Neural progenitor cell (in vitro differentiated cells): ENCODE measurements at regions not wholly inside any gene's neighbourhood (a gene's known extent, or its start where the extent isn't known, plus 50 kb on each side); places are given as distances from the start of the nearest gene placed in this dataset.

Experiments
- DNase-seq: peaks from one replicate; pipeline ENCODE4 v3.0.0-alpha.2; 2016; ENCODE audit warnings: low spot score
- H2AFZ ChIP-seq: fragments of 200-600 bp; sonication (generic); replicated peaks from 2 replicates; pipeline ENCODE4 v1.6.1; 2016; ENCODE audit warnings: antibody characterized with exemption
- H3F3A ChIP-seq: fragments of 200-600 bp; sonication (generic); 2 replicates; pipeline ENCODE4 v1.6.1; 2016; ENCODE audit warnings: antibody characterized with exemption, low read depth
- H3K27ac ChIP-seq: fragments of 200-600 bp; sonication (generic); 2 replicates; pipeline ENCODE4 v1.5.1; 2016; ENCODE audit warnings: mild to moderate bottlenecking
- H3K27me3 ChIP-seq: fragments of 200-600 bp; sonication (generic); 2 replicates; pipeline ENCODE4 v1.6.1; 2016; ENCODE audit warnings: mild to moderate bottlenecking, moderate library complexity
- H3K36me3 ChIP-seq: fragments of 200-600 bp; sonication (generic); 2 replicates; pipeline ENCODE4 v1.5.1; 2016
- H3K4me1 ChIP-seq: fragments of 200-600 bp; sonication (generic); 2 replicates; pipeline ENCODE4 v1.6.1; 2016; ENCODE audit warnings: mixed run types
- H3K4me2 ChIP-seq: fragments of 200-600 bp; sonication (generic); 2 replicates; pipeline ENCODE4 v1.6.1; 2016
- H3K4me3 ChIP-seq: fragments of 200-600 bp; sonication (generic); 2 replicates; pipeline ENCODE4 v1.5.1; 2016
- H3K79me2 ChIP-seq: fragments of 200-600 bp; sonication (generic); 2 replicates; pipeline ENCODE4 v1.6.1; 2016; ENCODE audit warnings: low read depth
- H3K9ac ChIP-seq: fragments of 200-600 bp; sonication (generic); 2 replicates; pipeline ENCODE4 v1.6.1; 2016
- H3K9me3 ChIP-seq: fragments of 200-600 bp; sonication (generic); 2 replicates; pipeline ENCODE4 v1.5.1; 2016; ENCODE audit warnings: low read depth
- H4K20me1 ChIP-seq: fragments of 200-600 bp; sonication (generic); 2 replicates; pipeline ENCODE4 v1.6.1; 2016; ENCODE audit warnings: low read depth
- H3K27ac Mint-ChIP-seq: 3 replicates; pipeline ENCODE4 v1.8.0; 2021; ENCODE audit warnings: mixed read lengths
- H3K27me3 Mint-ChIP-seq: 2 replicates; pipeline ENCODE4 v1.8.0; 2022; ENCODE audit warnings: low read depth, mild to moderate bottlenecking, inconsistent platforms, moderate library complexity, mixed read lengths; ENCODE audit not compliant: insufficient read depth
- H3K36me3 Mint-ChIP-seq: 3 replicates; pipeline ENCODE4 v1.8.0; 2021; ENCODE audit warnings: mixed read lengths
- H3K4me1 Mint-ChIP-seq: 3 replicates; pipeline ENCODE4 v1.8.0; 2021; ENCODE audit warnings: mixed read lengths
- H3K4me3 Mint-ChIP-seq: 3 replicates; pipeline ENCODE4 v1.8.0; 2021; ENCODE audit warnings: mild to moderate bottlenecking, moderate library complexity, mixed read lengths
- H3K9me3 Mint-ChIP-seq: 3 replicates; pipeline ENCODE4 v1.8.0; 2020; ENCODE audit warnings: mixed read lengths
- EZH2 ChIP-seq: fragments of 200-600 bp; sonication (generic); IDR thresholded peaks from 2 replicates; pipeline ENCODE4 v1.6.1; 2017; ENCODE audit warnings: antibody characterized with exemption, mild to moderate bottlenecking, moderate library complexity
- EZH2phosphoT487 ChIP-seq: fragments of 200-600 bp; sonication (generic); IDR thresholded peaks from 2 replicates; pipeline ENCODE4 v1.6.1; 2017; ENCODE audit warnings: antibody characterized with exemption
- TF ChIP-seq, protein P1 (sequence below): fragments of 200-600 bp; sonication (generic); IDR thresholded peaks from 2 replicates; pipeline ENCODE4 v1.5.1; 2017; ENCODE audit warnings: antibody characterized with exemption, mild to moderate bottlenecking

DNA sequence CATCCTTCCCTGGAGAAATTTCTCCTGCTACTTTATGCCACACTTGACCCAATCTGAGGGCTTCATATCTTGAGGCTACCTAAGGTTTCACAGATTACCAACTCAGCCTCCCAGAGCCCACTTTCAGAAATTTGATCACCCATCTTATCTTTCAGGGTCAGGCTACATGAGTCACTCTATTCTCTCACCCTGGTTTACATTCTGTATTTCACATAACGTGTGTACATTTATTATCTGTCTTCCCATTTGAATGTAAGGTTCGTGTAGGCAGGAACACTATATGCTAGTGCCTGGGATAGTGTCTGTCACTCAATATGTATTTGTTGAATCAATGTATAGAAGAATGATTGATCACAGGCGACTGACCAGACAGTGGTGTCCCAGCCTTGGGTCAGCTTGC lies 124.8 kb downstream of the UBE2U start:
- TF ChIP-seq, protein P1, sequence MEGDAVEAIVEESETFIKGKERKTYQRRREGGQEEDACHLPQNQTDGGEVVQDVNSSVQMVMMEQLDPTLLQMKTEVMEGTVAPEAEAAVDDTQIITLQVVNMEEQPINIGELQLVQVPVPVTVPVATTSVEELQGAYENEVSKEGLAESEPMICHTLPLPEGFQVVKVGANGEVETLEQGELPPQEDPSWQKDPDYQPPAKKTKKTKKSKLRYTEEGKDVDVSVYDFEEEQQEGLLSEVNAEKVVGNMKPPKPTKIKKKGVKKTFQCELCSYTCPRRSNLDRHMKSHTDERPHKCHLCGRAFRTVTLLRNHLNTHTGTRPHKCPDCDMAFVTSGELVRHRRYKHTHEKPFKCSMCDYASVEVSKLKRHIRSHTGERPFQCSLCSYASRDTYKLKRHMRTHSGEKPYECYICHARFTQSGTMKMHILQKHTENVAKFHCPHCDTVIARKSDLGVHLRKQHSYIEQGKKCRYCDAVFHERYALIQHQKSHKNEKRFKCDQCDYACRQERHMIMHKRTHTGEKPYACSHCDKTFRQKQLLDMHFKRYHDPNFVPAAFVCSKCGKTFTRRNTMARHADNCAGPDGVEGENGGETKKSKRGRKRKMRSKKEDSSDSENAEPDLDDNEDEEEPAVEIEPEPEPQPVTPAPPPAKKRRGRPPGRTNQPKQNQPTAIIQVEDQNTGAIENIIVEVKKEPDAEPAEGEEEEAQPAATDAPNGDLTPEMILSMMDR = no peak
- TF ChIP-seq EZH2 = no peak
- TF ChIP-seq EZH2phosphoT487 = no peak
- H3K9me3 Mint-ChIP-seq = no peaks in the 10 kb centered on the region
- no peak overlapping the region for H3K27ac Mint-ChIP-seq
- Histone ChIP-seq H3K9me3 (no peaks in the 10 kb centered on the region), H3K79me2 (no peaks in the 10 kb centered on the region), H3F3A (no peaks in the 10 kb centered on the region), H3K4me1 (no peaks in the 10 kb centered on the region), H3K36me3 (no peaks in the 10 kb centered on the region), H3K27me3 (no peaks in the 10 kb centered on the region), H3K4me3 (no peak overlapping the region), H4K20me1 (no peaks in the 10 kb centered on the region), H3K9ac (no peak overlapping the region), H3K4me2 (no peak overlapping the region), H3K27ac (no peak overlapping the region), H2AFZ (no peak overlapping the region)
- H3K27me3 Mint-ChIP-seq = peaks cover 2% of the 10 kb centered on the region
- DNase-seq = no peak
- no peaks in the 10 kb centered on the region for H3K4me1 Mint-ChIP-seq
- no peaks in the 10 kb centered on the region for H3K36me3 Mint-ChIP-seq
- no peak overlapping the region for H3K4me3 Mint-ChIP-seq

DNA sequence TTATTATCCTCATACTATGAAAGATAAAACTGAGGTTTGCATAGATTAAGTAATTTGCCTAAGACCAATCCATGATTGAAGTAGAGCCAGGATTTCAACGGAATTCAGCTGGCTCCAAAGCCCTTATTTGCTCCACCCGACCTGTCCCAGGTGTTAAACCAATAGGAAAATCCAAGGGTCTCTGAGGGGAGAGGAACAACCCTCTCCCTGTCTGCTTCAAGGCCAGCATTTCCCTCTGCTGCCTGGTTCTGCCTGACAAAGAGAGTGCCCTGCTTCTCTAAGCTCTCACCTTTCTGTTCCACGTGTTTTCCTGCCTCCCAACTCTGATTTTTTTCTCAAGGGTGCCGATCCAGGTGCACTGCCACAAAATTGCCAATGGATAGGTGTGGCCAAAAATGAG lies 127.4 kb downstream of the UBE2U start:
- Histone ChIP-seq H3K27ac (no peak overlapping the region), H3K9ac (no peak overlapping the region), H3K36me3 (no peaks in the 10 kb centered on the region), H3K79me2 (no peaks in the 10 kb centered on the region), H3K4me1 (peaks cover 8% of the 10 kb centered on the region), H3K4me2 (no peak overlapping the region), H3F3A (no peaks in the 10 kb centered on the region), H2AFZ (no peak overlapping the region), H3K4me3 (no peak overlapping the region), H3K9me3 (no peaks in the 10 kb centered on the region), H3K27me3 (no peaks in the 10 kb centered on the region), H4K20me1 (no peaks in the 10 kb centered on the region)
- no peaks in the 10 kb centered on the region for H3K4me1 Mint-ChIP-seq
- H3K36me3 Mint-ChIP-seq = no peaks in the 10 kb centered on the region
- TF ChIP-seq EZH2 (no peak), EZH2phosphoT487 (no peak)
- TF ChIP-seq, protein P1 = no peak
- peaks cover 3% of the 10 kb centered on the region for H3K27me3 Mint-ChIP-seq
- H3K4me3 Mint-ChIP-seq = no peak overlapping the region
- H3K9me3 Mint-ChIP-seq = no peaks in the 10 kb centered on the region
- no peak overlapping the region for H3K27ac Mint-ChIP-seq
- DNase-seq = no peak

DNA sequence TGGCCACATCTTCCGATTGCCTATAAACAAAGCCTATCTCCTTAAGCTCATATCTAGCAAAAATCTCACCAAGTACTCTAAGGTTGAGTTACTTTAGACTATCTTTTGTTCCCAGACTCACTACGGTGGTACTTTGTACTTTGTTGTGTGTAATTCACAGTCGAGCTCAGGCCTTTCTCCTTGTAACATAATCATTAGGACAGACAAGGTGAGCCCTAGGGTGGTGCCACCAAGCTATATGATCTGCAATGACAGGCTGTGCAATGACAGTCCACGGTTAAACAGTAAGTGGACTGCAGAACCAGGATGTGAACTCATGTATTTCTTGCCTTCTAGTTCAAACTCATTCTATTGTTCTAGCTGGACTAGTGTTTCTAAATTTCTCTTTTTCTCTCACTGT lies 132.2 kb downstream of the UBE2U start:
- peaks cover 6% of the 10 kb centered on the region for H3K27me3 Mint-ChIP-seq
- H3K27me3 ChIP-seq = no peaks in the 10 kb centered on the region
- H3K36me3 ChIP-seq = no peaks in the 10 kb centered on the region
- TF ChIP-seq EZH2 (no peak), EZH2phosphoT487 (no peak)
- no peak overlapping the region for H3K27ac ChIP-seq
- peaks cover 8% of the 10 kb centered on the region for H3K4me1 ChIP-seq
- no peak overlapping the region for H3K9ac ChIP-seq
- H3K79me2 ChIP-seq = no peaks in the 10 kb centered on the region
- no peak overlapping the region for H3K4me3 Mint-ChIP-seq
- H4K20me1 ChIP-seq = no peaks in the 10 kb centered on the region
- no peaks in the 10 kb centered on the region for H3K9me3 Mint-ChIP-seq
- no peak overlapping the region for H3K4me3 ChIP-seq
- H3K36me3 Mint-ChIP-seq = no peaks in the 10 kb centered on the region
- H3K4me1 Mint-ChIP-seq = peaks cover 2% of the 10 kb centered on the region
- H3F3A ChIP-seq = no peaks in the 10 kb centered on the region
- DNase-seq = no peak
- H3K27ac Mint-ChIP-seq = no peak overlapping the region
- H2AFZ ChIP-seq = no peak overlapping the region
- no peak overlapping the region for H3K4me2 ChIP-seq
- no peaks in the 10 kb centered on the region for H3K9me3 ChIP-seq

DNA sequence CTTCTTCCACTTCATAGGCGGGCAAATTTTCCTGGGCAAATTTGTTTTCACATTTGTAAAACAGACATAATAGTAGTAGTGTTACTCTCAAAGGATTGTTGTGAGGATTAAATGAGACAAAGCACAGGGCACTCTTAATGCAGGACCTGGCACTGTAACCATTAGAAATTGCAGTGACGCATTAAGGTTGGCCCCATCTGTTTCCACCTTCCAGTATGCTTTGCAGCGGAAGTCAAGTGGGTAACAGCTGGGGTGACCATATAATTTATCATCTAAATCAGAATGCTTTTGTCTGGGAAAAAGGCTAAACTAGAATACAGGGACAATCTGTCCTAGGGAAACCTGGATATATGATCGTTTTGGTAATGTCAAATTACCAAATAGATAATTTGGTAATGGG lies 132.5 kb upstream of the CACHD1 start:
- Mint-ChIP-seq H3K4me3 (no peak overlapping the region), H3K9me3 (no peaks in the 10 kb centered on the region), H3K27ac (no peak overlapping the region), H3K27me3 (peaks cover 6% of the 10 kb centered on the region), H3K4me1 (peaks cover 2% of the 10 kb centered on the region), H3K36me3 (no peaks in the 10 kb centered on the region)
- H3K36me3 ChIP-seq = no peaks in the 10 kb centered on the region
- no peak for DNase-seq
- H3K4me3 ChIP-seq = no peak overlapping the region
- H3K79me2 ChIP-seq = no peaks in the 10 kb centered on the region
- no peaks in the 10 kb centered on the region for H3K9me3 ChIP-seq
- no peak overlapping the region for H2AFZ ChIP-seq
- no peaks in the 10 kb centered on the region for H3K27me3 ChIP-seq
- H3K4me1 ChIP-seq = peaks cover 8% of the 10 kb centered on the region
- H3K9ac ChIP-seq = no peak overlapping the region
- no peaks in the 10 kb centered on the region for H4K20me1 ChIP-seq
- TF ChIP-seq, protein P1 = no peak
- TF ChIP-seq EZH2 = no peak
- TF ChIP-seq EZH2phosphoT487 = no peak
- no peak overlapping the region for H3K4me2 ChIP-seq
- H3K27ac ChIP-seq = no peak overlapping the region
- H3F3A ChIP-seq = no peaks in the 10 kb centered on the region
